ENCODE measurements at regions not wholly inside any gene's neighbourhood (a gene's known extent, or its start where the extent isn't known, plus 50 kb on each side); places are given as distances from the start of the nearest gene placed in this dataset.

DNA sequence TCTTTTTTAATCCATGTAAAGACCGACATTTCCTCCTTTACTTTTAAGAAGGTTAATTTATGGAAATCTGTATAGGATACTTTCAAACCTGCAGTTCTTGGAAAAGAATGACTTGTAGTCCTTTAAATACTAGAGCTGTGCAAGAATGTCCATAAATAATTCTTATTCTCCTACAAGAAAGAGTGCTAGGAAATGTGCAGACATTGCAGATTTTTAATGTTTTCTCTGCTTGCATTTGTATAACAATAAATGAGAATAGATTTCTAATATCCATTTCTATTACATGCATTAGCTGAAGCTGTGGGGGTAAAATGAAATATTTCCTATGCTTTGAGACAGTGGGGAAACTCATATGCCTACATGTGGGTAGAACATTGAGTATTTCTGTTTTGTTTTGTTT, 607.2 kb upstream of the NOVA1 start:
- TF ChIP-seq, protein P1, sequence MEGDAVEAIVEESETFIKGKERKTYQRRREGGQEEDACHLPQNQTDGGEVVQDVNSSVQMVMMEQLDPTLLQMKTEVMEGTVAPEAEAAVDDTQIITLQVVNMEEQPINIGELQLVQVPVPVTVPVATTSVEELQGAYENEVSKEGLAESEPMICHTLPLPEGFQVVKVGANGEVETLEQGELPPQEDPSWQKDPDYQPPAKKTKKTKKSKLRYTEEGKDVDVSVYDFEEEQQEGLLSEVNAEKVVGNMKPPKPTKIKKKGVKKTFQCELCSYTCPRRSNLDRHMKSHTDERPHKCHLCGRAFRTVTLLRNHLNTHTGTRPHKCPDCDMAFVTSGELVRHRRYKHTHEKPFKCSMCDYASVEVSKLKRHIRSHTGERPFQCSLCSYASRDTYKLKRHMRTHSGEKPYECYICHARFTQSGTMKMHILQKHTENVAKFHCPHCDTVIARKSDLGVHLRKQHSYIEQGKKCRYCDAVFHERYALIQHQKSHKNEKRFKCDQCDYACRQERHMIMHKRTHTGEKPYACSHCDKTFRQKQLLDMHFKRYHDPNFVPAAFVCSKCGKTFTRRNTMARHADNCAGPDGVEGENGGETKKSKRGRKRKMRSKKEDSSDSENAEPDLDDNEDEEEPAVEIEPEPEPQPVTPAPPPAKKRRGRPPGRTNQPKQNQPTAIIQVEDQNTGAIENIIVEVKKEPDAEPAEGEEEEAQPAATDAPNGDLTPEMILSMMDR (IDR thresholded peaks at IDR 0.05; ENCODE audit: low read depth, low read length, missing control alignments): no peak
- no peak for DNase-seq (ENCODE audit: low read depth)
- no peak overlapping the region for H3K4me3 ChIP-seq (ENCODE audit: low read depth, low read length)
- in situ Hi-C loops (cut with HindIII; ENCODE audit: low sequenced_read_pairs): no loop called here

DNA sequence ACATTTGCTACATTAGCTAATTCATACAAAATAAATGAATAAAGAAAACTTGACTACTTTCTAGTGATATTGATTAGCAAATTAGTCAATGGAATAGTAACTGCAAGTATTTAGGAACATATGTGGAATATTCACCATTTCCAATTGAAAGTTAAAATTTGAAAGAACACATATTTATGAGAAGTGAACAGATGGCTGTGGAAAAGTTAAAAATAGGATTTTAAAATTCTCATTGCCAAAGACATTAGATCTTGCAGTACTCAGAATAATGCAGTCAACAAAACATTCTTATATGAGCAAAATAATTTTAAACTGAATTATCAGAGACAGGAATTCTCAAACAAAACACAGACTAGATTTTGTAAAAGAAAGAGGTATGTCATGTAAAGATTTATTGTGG, 613.9 kb upstream of the NOVA1 start:
- no peak overlapping the region for H3K4me3 ChIP-seq (ENCODE audit: low read depth, low read length)
- in situ Hi-C loops (cut with HindIII; ENCODE audit: low sequenced_read_pairs): no loop called here
- TF ChIP-seq, protein P1 (IDR thresholded peaks at IDR 0.05; ENCODE audit: low read depth, low read length, missing control alignments): no peak
- DNase-seq (ENCODE audit: low read depth): no peak

DNA sequence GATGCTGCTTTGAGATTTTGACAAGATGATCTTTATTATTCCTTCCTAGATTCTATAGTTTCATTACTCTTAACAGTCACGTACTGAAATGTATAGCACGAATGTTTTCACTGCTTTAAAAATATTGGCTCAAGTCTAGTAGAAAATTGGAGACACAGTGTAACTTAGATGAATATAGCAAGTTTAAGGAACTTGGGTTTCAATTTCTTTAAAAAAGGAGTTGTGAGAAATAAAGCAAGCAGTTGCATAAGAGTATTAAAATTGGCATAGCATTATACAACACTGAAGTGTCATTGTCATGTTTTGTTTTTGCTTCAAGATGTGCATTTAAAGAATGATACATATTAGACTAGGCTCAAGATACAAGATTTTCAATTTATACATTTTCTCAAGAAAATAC, 624.8 kb upstream of the NOVA1 start:
- TF ChIP-seq, protein P1 (IDR thresholded peaks at IDR 0.05; ENCODE audit: low read depth, low read length, missing control alignments): no peak
- no peak for DNase-seq (ENCODE audit: low read depth)
- in situ Hi-C loops (cut with HindIII; ENCODE audit: low sequenced_read_pairs): no loop called here
- no peak overlapping the region for H3K4me3 ChIP-seq (ENCODE audit: low read depth, low read length)

DNA sequence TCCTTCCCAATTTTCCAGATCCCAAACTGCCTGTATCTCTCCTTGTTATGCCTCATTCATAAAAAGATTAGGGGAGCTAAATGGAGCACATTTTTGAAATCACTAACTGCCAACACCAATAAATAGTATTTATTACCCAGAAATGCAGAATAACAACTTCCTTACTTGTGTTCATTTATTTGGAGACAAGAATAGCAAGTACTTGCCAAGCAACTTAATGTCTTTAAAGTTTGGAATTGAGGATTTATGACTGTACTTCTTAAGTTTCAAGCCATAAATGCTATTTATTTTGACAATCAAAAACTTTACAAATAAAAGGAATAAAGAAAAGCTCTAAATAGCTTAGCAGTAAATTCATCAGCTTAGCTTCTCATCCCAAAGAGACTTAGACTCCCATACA, 626.1 kb upstream of the NOVA1 start:
- TF ChIP-seq, protein P1 (IDR thresholded peaks at IDR 0.05; ENCODE audit: low read depth, low read length, missing control alignments): no peak
- no peak overlapping the region for H3K4me3 ChIP-seq (ENCODE audit: low read depth, low read length)
- in situ Hi-C loops (cut with HindIII; ENCODE audit: low sequenced_read_pairs): no loop called here
- DNase-seq (ENCODE audit: low read depth): no peak

DNA sequence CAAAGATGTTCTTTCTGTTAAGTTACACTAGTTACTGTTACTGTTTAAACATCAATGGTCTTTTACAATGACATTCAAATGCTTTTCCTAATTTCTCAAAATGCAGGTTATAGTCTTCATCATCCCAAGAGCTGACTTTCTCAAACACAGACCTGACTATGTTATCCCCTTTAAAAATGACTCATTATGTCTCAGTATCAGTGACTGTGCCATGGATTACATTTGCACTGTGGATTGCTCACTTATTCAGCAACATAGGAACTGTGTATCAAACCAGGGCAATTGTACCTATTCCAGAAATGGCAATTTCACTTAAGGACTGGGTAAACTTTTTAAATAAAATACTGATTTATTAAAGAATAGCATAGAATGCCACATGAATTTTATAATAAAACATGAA, 630.2 kb upstream of the NOVA1 start:
- H3K4me3 ChIP-seq (ENCODE audit: low read depth, low read length): no peak overlapping the region
- TF ChIP-seq, protein P1 (IDR thresholded peaks at IDR 0.05; ENCODE audit: low read depth, low read length, missing control alignments): no peak
- no peak for DNase-seq (ENCODE audit: low read depth)
- in situ Hi-C loops (cut with HindIII; ENCODE audit: low sequenced_read_pairs): no loop called here

DNA sequence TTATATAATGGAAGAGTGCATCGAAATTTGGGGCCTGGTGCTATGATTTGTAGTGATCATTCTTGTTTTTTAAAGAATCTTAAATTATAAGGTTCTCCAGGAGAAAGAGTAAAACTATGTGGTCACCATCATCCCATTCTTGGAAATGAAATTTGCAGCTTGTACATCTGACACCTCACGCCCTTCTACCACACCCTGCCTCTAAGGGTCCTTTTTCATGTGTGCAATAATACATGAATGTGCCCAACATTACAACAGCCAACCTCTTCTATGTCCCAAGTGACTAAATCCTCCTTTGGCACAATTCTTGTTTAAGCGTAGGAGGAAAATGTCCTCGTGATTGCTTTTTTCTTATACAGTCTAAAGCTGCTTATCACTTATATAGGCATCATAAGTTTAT, 636.5 kb upstream of the NOVA1 start:
- no peak overlapping the region for H3K4me3 ChIP-seq (ENCODE audit: low read depth, low read length)
- DNase-seq (ENCODE audit: low read depth): no peak
- TF ChIP-seq, protein P1 (IDR thresholded peaks at IDR 0.05; ENCODE audit: low read depth, low read length, missing control alignments): no peak
- in situ Hi-C loops (cut with HindIII; ENCODE audit: low sequenced_read_pairs): no loop called here

DNA sequence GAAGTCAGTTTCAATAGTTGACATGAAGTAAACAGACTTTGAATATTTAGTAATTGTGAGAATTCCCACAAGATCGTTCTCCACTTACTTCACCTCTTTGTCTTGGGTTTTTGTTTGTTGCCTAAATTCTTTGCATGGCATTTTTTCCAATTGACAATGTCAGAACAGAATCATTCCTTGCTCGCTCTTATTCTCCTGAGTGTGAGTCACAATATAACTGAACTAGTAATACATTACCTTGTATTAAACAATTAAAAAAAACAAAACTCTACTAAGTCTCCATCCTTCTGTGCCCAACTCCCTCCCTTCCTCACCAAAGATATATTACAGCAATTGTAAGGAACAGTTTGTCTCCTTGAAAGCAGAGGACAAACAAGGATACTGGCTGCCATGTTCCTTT, 638.8 kb upstream of the NOVA1 start:
- TF ChIP-seq, protein P1 (IDR thresholded peaks at IDR 0.05; ENCODE audit: low read depth, low read length, missing control alignments): no peak
- no peak overlapping the region for H3K4me3 ChIP-seq (ENCODE audit: low read depth, low read length)
- in situ Hi-C loops (cut with HindIII; ENCODE audit: low sequenced_read_pairs): no loop called here
- DNase-seq (ENCODE audit: low read depth): no peak
